BLaER1 (cell line): ENCODE measurements at regions not wholly inside any gene's neighbourhood (a gene's known extent, or its start where the extent isn't known, plus 50 kb on each side); places are given as distances from the start of the nearest gene placed in this dataset.
"Not testable (repeated sequence)": the region's sequence is repeated elsewhere in the genome, so short reads cannot be mapped to it uniquely, and the experiment has no call there.

Source experiments
- H3K27ac ChIP-seq: shearing (Covaris generic); formaldehyde crosslinking; 2 replicates; pipeline ENCODE4 v1.8.1; 2022
- H3K27me3 ChIP-seq: shearing (Covaris generic); formaldehyde crosslinking; 2 replicates; pipeline ENCODE4 v1.8.1; 2022
- H3K36me3 ChIP-seq: shearing (Covaris generic); formaldehyde crosslinking; 2 replicates; pipeline ENCODE4 v1.8.1; 2022
- H3K4me1 ChIP-seq: shearing (Covaris generic); formaldehyde crosslinking; 2 replicates; pipeline ENCODE4 v1.8.1; 2022
- H3K4me2 ChIP-seq: shearing (Covaris generic); formaldehyde crosslinking; 2 replicates; pipeline ENCODE4 v1.8.1; 2022
- H3K4me3 ChIP-seq: shearing (Covaris generic); formaldehyde crosslinking; 2 replicates; pipeline ENCODE4 v1.8.1; 2022
- H3K9ac ChIP-seq: shearing (Covaris generic); formaldehyde crosslinking; 2 replicates; pipeline ENCODE4 v1.8.1; 2022
- H3K9me3 ChIP-seq: shearing (Covaris generic); formaldehyde crosslinking; 2 replicates; pipeline ENCODE4 v1.8.1; 2022
- H4K20me1 ChIP-seq: shearing (Covaris generic); formaldehyde crosslinking; 2 replicates; pipeline ENCODE4 v1.8.1; 2022
- Cebpa-rat ChIP-seq: shearing (Covaris generic); IDR thresholded peaks from 2 replicates; pipeline ENCODE4 v1.8.1; 2022

GRCh38 chr3:18562364-18563154 is 137.4 kb upstream of the SATB1 start:
- no peaks in the 10 kb centered on the region for H3K4me1 ChIP-seq
- no peaks in the 10 kb centered on the region for H4K20me1 ChIP-seq
- TF ChIP-seq Cebpa-rat: no peak
- no peak overlapping the region for H3K4me3 ChIP-seq
- no peak overlapping the region for H3K9ac ChIP-seq
- H3K27ac ChIP-seq: no peak overlapping the region
- no peaks in the 10 kb centered on the region for H3K9me3 ChIP-seq
- H3K27me3 ChIP-seq: no peaks in the 10 kb centered on the region
- no peaks in the 10 kb centered on the region for H3K36me3 ChIP-seq
- no peak overlapping the region for H3K4me2 ChIP-seq

DNA sequence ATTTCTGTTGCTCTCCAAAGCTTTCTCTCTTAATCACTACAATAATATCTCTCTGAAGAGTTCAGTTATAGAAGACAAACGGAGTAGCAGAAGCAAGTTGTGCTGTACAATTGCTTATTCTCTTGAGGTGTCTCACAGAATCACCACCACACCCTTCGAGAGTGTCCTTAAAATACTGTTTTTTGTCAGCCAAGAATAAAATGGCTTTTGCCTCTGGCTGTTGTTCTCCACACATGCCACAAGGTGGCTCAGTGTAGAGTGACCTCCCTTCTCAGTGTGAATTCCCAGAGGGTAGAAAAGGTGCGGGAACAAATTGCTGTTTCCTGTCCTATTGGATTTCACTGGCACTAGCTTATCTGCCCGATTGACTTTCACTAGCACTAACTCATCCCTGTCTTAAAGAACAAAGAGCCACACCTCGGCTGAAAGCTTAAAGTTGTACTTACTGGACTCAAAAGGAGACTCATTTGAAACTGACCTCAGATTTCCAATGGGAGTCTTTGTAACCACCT is 134.2 kb upstream of the SATB1 start:
- Histone ChIP-seq H3K4me2 (no peak overlapping the region), H3K4me1 (no peaks in the 10 kb centered on the region), H3K9ac (no peak overlapping the region), H3K36me3 (no peaks in the 10 kb centered on the region), H4K20me1 (no peaks in the 10 kb centered on the region), H3K9me3 (no peaks in the 10 kb centered on the region), H3K4me3 (no peak overlapping the region), H3K27me3 (no peaks in the 10 kb centered on the region), H3K27ac (no peak overlapping the region)
- no peak for TF ChIP-seq Cebpa-rat

GRCh38 chr3:18558507-18558906 is 133.4 kb upstream of the SATB1 start:
- Histone ChIP-seq H3K36me3 (no peaks in the 10 kb centered on the region), H3K4me2 (no peak overlapping the region), H3K4me1 (no peaks in the 10 kb centered on the region), H3K27me3 (no peaks in the 10 kb centered on the region), H3K9me3 (no peaks in the 10 kb centered on the region), H4K20me1 (no peaks in the 10 kb centered on the region), H3K9ac (no peak overlapping the region), H3K4me3 (no peak overlapping the region), H3K27ac (no peak overlapping the region)
- no peak for TF ChIP-seq Cebpa-rat

DNA sequence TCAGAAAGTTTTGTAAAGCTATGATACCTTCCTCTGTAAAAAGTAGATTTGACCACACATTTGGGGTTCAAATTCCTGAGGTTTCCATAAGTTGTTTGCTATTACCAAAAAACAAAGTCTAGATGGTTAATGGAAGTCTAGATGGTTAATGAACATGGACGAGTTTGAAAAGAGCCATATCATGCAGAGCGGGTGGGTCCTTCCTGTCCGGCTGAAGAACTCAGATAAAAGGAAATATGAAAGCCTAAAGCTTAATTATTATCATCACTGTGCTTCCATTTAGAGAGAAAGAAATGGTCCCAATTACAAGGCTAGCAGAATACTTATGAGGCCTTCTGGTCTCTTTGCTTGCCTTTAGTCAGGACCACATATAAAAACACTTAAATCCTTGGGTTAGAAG is 132.1 kb upstream of the SATB1 start:
- H3K4me1 ChIP-seq: no peaks in the 10 kb centered on the region
- no peaks in the 10 kb centered on the region for H3K36me3 ChIP-seq
- TF ChIP-seq Cebpa-rat: no peak
- no peaks in the 10 kb centered on the region for H3K9me3 ChIP-seq
- no peak overlapping the region for H3K4me2 ChIP-seq
- no peaks in the 10 kb centered on the region for H3K27me3 ChIP-seq
- no peaks in the 10 kb centered on the region for H4K20me1 ChIP-seq
- H3K9ac ChIP-seq: no peak overlapping the region
- no peak overlapping the region for H3K27ac ChIP-seq
- no peak overlapping the region for H3K4me3 ChIP-seq

GRCh38 chr3:18556503-18557135 is 131.5 kb upstream of the SATB1 start:
- H3K4me2 ChIP-seq: no peak overlapping the region
- H3K27me3 ChIP-seq: no peaks in the 10 kb centered on the region
- no peak overlapping the region for H3K27ac ChIP-seq
- H3K36me3 ChIP-seq: no peaks in the 10 kb centered on the region
- no peak overlapping the region for H3K4me3 ChIP-seq
- H3K4me1 ChIP-seq: no peaks in the 10 kb centered on the region
- no peak overlapping the region for H3K9ac ChIP-seq
- no peaks in the 10 kb centered on the region for H3K9me3 ChIP-seq
- TF ChIP-seq Cebpa-rat: no peak
- no peaks in the 10 kb centered on the region for H4K20me1 ChIP-seq

- H4K20me1 ChIP-seq: no peaks in the 10 kb centered on the region
- no peaks in the 10 kb centered on the region for H3K27me3 ChIP-seq
- H3K4me1 ChIP-seq: no peaks in the 10 kb centered on the region
- H3K27ac ChIP-seq: no peak overlapping the region
- no peak for TF ChIP-seq Cebpa-rat
- no peak overlapping the region for H3K9ac ChIP-seq
- no peak overlapping the region for H3K4me2 ChIP-seq
- no peaks in the 10 kb centered on the region for H3K9me3 ChIP-seq
- no peak overlapping the region for H3K4me3 ChIP-seq
- no peaks in the 10 kb centered on the region for H3K36me3 ChIP-seq
Measured at GRCh38 chr3:18556001-18556408, 130.9 kb upstream of the SATB1 start.

GRCh38 chr3:18552579-18553105 is 127.5 kb upstream of the SATB1 start:
- H3K27ac ChIP-seq, H3K4me2 ChIP-seq, H4K20me1 ChIP-seq, H3K9ac ChIP-seq, H3K36me3 ChIP-seq, H3K9me3 ChIP-seq, H3K4me1 ChIP-seq, H3K27me3 ChIP-seq, H3K4me3 ChIP-seq: not testable (repeated sequence)

DNA sequence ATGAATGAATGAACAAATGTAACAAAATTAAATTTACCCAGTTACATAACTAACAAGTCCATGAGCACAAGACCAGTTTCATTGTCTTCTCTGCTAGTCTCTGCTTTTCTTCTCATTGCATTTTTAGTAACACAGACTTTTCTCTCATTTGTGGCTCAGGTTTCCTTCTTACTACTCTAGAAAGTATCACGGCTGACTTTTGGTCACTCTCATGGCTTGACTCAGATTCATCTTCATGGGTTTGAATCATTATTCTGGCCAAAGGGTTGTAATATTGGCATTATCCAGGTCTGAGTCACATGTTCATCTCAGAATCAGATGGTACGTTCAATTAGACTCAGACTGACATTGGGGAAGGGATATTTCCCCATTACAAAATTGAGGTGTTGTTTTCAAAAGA is 121.5 kb upstream of the SATB1 start:
- Histone ChIP-seq H3K27ac (no peak overlapping the region), H3K27me3 (no peaks in the 10 kb centered on the region), H3K36me3 (no peaks in the 10 kb centered on the region), H3K4me1 (no peaks in the 10 kb centered on the region), H3K4me2 (no peak overlapping the region), H4K20me1 (no peaks in the 10 kb centered on the region), H3K9ac (no peak overlapping the region), H3K4me3 (no peak overlapping the region), H3K9me3 (peaks cover 9% of the 10 kb centered on the region)
- no peak for TF ChIP-seq Cebpa-rat

GRCh38 chr3:18544146-18544545 is 119.0 kb upstream of the SATB1 start:
- no peak overlapping the region for H3K9ac ChIP-seq
- no peak overlapping the region for H3K4me3 ChIP-seq
- H4K20me1 ChIP-seq: no peaks in the 10 kb centered on the region
- no peak overlapping the region for H3K27ac ChIP-seq
- no peaks in the 10 kb centered on the region for H3K27me3 ChIP-seq
- no peaks in the 10 kb centered on the region for H3K36me3 ChIP-seq
- H3K9me3 ChIP-seq: peaks cover 2% of the 10 kb centered on the region
- H3K4me1 ChIP-seq: no peaks in the 10 kb centered on the region
- TF ChIP-seq Cebpa-rat: no peak
- H3K4me2 ChIP-seq: no peak overlapping the region

DNA sequence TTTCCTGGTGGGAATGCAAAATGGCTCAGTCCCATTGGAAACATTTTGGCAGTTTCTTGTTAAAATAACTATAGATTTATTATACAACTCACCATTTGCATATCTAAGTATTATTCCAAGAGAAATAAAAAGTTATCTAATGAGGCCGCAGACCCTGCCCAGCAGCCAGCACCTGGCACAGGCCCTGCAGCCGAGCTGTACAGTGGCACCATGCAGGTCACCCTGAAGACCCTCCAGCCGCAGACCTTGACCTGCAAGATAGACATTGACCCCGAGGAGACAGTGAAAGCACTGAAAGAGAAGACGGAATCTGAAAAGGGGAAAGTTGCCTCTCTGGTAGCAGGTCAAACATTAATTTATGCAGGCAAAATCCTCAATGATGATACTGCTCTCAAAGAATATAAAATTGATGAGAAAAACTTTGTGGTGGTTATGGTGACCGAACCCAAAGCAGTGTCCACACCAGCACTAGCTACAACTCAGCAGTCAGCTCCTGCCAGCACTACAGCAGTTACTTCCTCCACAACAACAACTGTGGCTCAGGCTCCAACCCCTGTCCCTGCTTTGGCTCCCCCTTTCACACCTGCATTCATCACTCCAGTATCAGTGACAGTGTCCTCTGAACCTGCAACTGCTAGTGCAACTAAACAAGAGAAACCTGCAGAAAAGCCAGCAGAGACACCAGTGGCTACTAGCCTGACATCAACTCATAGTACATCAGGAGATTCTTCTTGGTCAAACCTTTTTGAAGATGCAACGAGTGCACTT is 113.5 kb upstream of the SATB1 start:
- no peak overlapping the region for H3K9ac ChIP-seq
- TF ChIP-seq Cebpa-rat: no peak
- H3K36me3 ChIP-seq: no peaks in the 10 kb centered on the region

More for the DNA sequence above, 113.5 kb upstream of the SATB1 start:
- Histone ChIP-seq H3K4me1 (no peaks in the 10 kb centered on the region), H3K4me2 (no peak overlapping the region), H3K9me3 (no peaks in the 10 kb centered on the region), H3K27ac (no peak overlapping the region), H3K27me3 (no peaks in the 10 kb centered on the region), H3K4me3 (no peak overlapping the region), H4K20me1 (no peaks in the 10 kb centered on the region)
